ENCODE measurements at regions not wholly inside any gene's neighbourhood (a gene's known extent, or its start where the extent isn't known, plus 50 kb on each side); places are given as distances from the start of the nearest gene placed in this dataset.
"Not testable (repeated sequence)": the region's sequence is repeated elsewhere in the genome, so short reads cannot be mapped to it uniquely, and the experiment has no call there.

DNA sequence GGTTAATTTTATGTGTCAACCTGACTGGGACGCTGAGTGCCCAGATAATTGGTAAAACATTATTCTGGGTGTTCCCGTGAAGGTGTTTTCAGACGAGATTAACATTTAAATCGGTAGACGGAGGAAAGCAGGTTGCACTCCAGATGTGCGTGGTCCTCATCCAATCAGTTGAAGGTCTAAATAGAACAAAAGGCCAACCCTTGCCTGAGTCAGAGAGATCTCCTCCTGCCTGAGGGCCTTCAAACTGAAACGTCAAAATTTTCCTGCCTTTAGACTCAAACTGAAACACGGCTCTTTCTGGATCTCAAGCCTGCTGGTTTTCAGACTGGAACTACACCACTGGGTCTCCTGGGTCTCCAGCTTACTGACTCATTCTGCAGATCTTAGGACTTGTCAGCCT lies 70.9 kb downstream of the NPIPA5 start:
- H3K4me2 ChIP-seq (ENCODE audit: control insufficient read depth, insufficient read depth); H3K36me3 ChIP-seq (ENCODE audit: control insufficient read depth in 2 of 2, insufficient read depth in 2 of 2, low read length in 1 of 2); BruUV-seq (replicated peaks); POLR2A ChIA-PET; H3K9me3 ChIP-seq (replicated peaks; ENCODE audit: control insufficient read depth, insufficient read depth, low read length); H3K4me1 ChIP-seq (ENCODE audit: control insufficient read depth, insufficient read depth, low read length); DNase-seq (ENCODE audit: low read depth, low spot score); H3K79me2 ChIP-seq (ENCODE audit: control insufficient read depth, insufficient read depth, low read length); H2AFZ ChIP-seq (ENCODE audit: control insufficient read depth, low read depth, low read length); RAD21 ChIA-PET (ENCODE audit: unreplicated experiment); H3K27ac ChIP-seq (ENCODE audit: control insufficient read depth, insufficient read depth); ATAC-seq; H4K20me1 ChIP-seq (ENCODE audit: control insufficient read depth, insufficient read depth); in situ Hi-C loops (cut with MboI); FAIRE-seq; SMC1A ChIA-PET (ENCODE audit: uncharacterized antibody, unreplicated experiment); H3K4me3 ChIP-seq; H3K9ac ChIP-seq (ENCODE audit: control insufficient read depth, insufficient read depth, low read length); intact Hi-C loops (cut with micrococcal nuclease; ENCODE audit: unreplicated experiment); H3K27me3 ChIP-seq (replicated peaks in 1 of 2; ENCODE audit: control insufficient read depth in 2 of 2, insufficient read depth in 2 of 2, low read length in 1 of 2); CTCF ChIA-PET: not testable (repeated sequence)
- 67% methylated on average over 7 of the region's 8 CpGs for WGBS (ENCODE audit: insufficient coverage, insufficient replicate concordance, low lambda C conversion rate, missing lambda C conversion rate)

DNA sequence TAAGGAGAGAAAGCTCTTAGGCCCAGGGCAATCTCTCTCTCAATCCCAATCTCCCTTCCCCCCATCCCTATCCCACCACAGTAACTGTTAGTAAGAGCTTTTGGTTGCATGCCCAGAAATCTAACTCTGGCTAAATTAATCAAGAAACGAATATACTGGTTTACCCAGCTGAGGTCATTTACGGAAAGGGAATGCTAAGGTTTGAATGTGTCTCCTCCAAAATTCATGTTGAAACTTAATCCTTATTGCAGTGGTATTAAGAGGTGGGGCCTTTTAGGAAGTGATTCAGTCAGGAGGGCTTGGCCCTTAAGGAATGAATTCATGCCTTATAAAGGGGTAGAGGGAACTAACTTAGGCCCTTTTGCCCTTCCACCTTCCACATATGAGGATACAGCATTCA lies 72.2 kb downstream of the NPIPA5 start:
- POLR2A ChIA-PET; intact Hi-C loops (cut with micrococcal nuclease; ENCODE audit: unreplicated experiment); H3K9me3 ChIP-seq (replicated peaks; ENCODE audit: control insufficient read depth, insufficient read depth, low read length); H3K27me3 ChIP-seq (replicated peaks in 1 of 2; ENCODE audit: control insufficient read depth in 2 of 2, insufficient read depth in 2 of 2, low read length in 1 of 2); H3K4me3 ChIP-seq; H3K9ac ChIP-seq (ENCODE audit: control insufficient read depth, insufficient read depth, low read length); CTCF ChIA-PET; H3K36me3 ChIP-seq (ENCODE audit: control insufficient read depth in 2 of 2, insufficient read depth in 2 of 2, low read length in 1 of 2); H2AFZ ChIP-seq (ENCODE audit: control insufficient read depth, low read depth, low read length); BruUV-seq (replicated peaks); FAIRE-seq; H3K27ac ChIP-seq (ENCODE audit: control insufficient read depth, insufficient read depth); H3K79me2 ChIP-seq (ENCODE audit: control insufficient read depth, insufficient read depth, low read length); H3K4me2 ChIP-seq (ENCODE audit: control insufficient read depth, insufficient read depth); ATAC-seq; SMC1A ChIA-PET (ENCODE audit: uncharacterized antibody, unreplicated experiment); H4K20me1 ChIP-seq (ENCODE audit: control insufficient read depth, insufficient read depth); DNase-seq (ENCODE audit: low read depth, low spot score); in situ Hi-C loops (cut with MboI); H3K4me1 ChIP-seq (ENCODE audit: control insufficient read depth, insufficient read depth, low read length); RAD21 ChIA-PET (ENCODE audit: unreplicated experiment): not testable (repeated sequence)
- WGBS (ENCODE audit: insufficient coverage, insufficient replicate concordance, low lambda C conversion rate, missing lambda C conversion rate) = 36% methylated on average over 2 of the region's 2 CpGs

DNA sequence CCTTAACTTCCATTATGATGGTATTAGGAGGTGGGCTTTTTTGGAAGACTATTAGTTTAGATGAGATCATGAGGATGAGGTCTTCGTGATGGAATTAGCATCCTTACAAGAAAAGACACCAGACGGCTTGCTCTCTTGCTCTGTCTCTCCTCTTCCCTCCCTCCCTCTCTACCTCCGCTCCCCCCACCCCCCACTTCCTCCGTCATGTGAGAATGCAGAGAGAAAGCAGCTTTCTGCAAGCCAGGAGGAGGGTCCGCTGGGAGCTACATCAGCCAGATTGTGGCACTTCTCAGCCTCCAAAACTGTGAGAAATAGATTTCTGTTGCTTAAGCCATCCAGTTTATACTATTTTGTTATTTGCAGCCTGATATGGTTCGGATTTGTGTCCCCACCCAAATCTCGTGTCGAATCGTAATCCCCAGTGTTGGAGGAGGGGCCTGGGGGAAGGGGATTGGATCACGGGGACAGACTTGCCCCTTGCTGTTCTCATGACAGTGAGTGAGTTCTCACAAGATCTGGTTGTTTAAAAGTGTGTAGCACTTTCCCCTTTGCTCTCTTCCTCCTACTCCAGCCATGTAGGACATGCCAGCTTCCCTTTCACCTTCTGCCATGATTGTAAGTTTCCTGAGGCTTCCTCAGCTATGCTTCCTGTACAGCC lies 74.3 kb downstream of the NPIPA5 start:
- H3K27me3 ChIP-seq (replicated peaks in 1 of 2; ENCODE audit: control insufficient read depth in 2 of 2, insufficient read depth in 2 of 2, low read length in 1 of 2); intact Hi-C loops (cut with micrococcal nuclease; ENCODE audit: unreplicated experiment); RAD21 ChIA-PET (ENCODE audit: unreplicated experiment); H3K9ac ChIP-seq (ENCODE audit: control insufficient read depth, insufficient read depth, low read length); BruUV-seq (replicated peaks); H3K36me3 ChIP-seq (ENCODE audit: control insufficient read depth in 2 of 2, insufficient read depth in 2 of 2, low read length in 1 of 2); H3K4me2 ChIP-seq (ENCODE audit: control insufficient read depth, insufficient read depth); DNase-seq (ENCODE audit: low read depth, low spot score); CTCF ChIA-PET; H4K20me1 ChIP-seq (ENCODE audit: control insufficient read depth, insufficient read depth); H3K79me2 ChIP-seq (ENCODE audit: control insufficient read depth, insufficient read depth, low read length); SMC1A ChIA-PET (ENCODE audit: uncharacterized antibody, unreplicated experiment); H2AFZ ChIP-seq (ENCODE audit: control insufficient read depth, low read depth, low read length); H3K4me3 ChIP-seq; in situ Hi-C loops (cut with MboI); H3K27ac ChIP-seq (ENCODE audit: control insufficient read depth, insufficient read depth); H3K9me3 ChIP-seq (replicated peaks; ENCODE audit: control insufficient read depth, insufficient read depth, low read length); POLR2A ChIA-PET; H3K4me1 ChIP-seq (ENCODE audit: control insufficient read depth, insufficient read depth, low read length); FAIRE-seq; ATAC-seq: not testable (repeated sequence)
- 38% methylated on average over 5 of the region's 10 CpGs for WGBS (ENCODE audit: insufficient coverage, insufficient replicate concordance, low lambda C conversion rate, missing lambda C conversion rate)

DNA sequence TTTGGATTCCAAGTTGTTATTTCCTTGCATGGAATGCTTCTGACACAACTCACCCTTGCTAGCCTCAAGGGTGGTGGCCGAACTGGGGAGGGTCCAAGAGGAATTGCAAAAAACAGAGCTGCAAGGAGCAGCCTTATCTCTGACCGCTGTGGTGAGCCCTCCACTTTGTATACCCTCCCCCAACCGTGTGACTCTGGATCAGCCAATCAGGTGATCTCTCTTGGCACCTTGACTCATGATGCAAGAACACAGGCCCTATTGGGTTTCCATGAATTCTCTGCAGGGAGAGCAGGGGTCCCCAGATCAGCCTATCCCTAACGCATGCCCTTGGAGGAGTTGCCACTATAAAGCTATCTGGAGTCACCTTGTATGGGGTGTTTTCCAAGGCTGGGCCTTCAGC lies 81.0 kb downstream of the NPIPA5 start:
- WGBS (ENCODE audit: insufficient coverage, insufficient replicate concordance, low lambda C conversion rate, missing lambda C conversion rate) = 20% methylated on average over 1 of the region's 4 CpGs
- SMC1A ChIA-PET (ENCODE audit: uncharacterized antibody, unreplicated experiment); FAIRE-seq: not testable (repeated sequence)

More for the DNA sequence above, 81.0 kb downstream of the NPIPA5 start:
- H3K79me2 ChIP-seq (ENCODE audit: control insufficient read depth, insufficient read depth, low read length); H3K4me1 ChIP-seq (ENCODE audit: control insufficient read depth, insufficient read depth, low read length); in situ Hi-C loops (cut with MboI); H3K9ac ChIP-seq (ENCODE audit: control insufficient read depth, insufficient read depth, low read length); H3K4me3 ChIP-seq; H3K9me3 ChIP-seq (replicated peaks; ENCODE audit: control insufficient read depth, insufficient read depth, low read length); POLR2A ChIA-PET; H4K20me1 ChIP-seq (ENCODE audit: control insufficient read depth, insufficient read depth); intact Hi-C loops (cut with micrococcal nuclease; ENCODE audit: unreplicated experiment); H3K4me2 ChIP-seq (ENCODE audit: control insufficient read depth, insufficient read depth); H3K27me3 ChIP-seq (replicated peaks in 1 of 2; ENCODE audit: control insufficient read depth in 2 of 2, insufficient read depth in 2 of 2, low read length in 1 of 2); BruUV-seq (replicated peaks); H3K27ac ChIP-seq (ENCODE audit: control insufficient read depth, insufficient read depth); DNase-seq (ENCODE audit: low read depth, low spot score); ATAC-seq; CTCF ChIA-PET; RAD21 ChIA-PET (ENCODE audit: unreplicated experiment); H2AFZ ChIP-seq (ENCODE audit: control insufficient read depth, low read depth, low read length); H3K36me3 ChIP-seq (ENCODE audit: control insufficient read depth in 2 of 2, insufficient read depth in 2 of 2, low read length in 1 of 2): not testable (repeated sequence)

All from GM12878 (cell line).